Hematopoietic multipotent progenitor cell (in vitro differentiated cells): ENCODE measurements at regions not wholly inside any gene's neighbourhood (a gene's known extent, or its start where the extent isn't known, plus 50 kb on each side); places are given as distances from the start of the nearest gene placed in this dataset.

Experiments
- DNase-seq, 3 donors: peaks; one replicate each; pipeline ENCODE4 v3.0.0-alpha.2; 2011 to 2015; ENCODE audit warnings: low read depth in 2 of 3, low spot score in 2 of 3

GRCh38 chr18:60951091-60951490, 382.1 kb upstream of the CDH20 start:
- DNase-seq = no peak

- no peak for DNase-seq
Measured at GRCh38 chr18:60962625-60963024, 370.6 kb upstream of the CDH20 start.

- DNase-seq = no peak
Measured at GRCh38 chr18:60965856-60966255, 367.4 kb upstream of the CDH20 start.

- DNase-seq = no peak
Measured at GRCh38 chr18:60966876-60967275, 366.4 kb upstream of the CDH20 start.

- DNase-seq = no peak
Measured at GRCh38 chr18:60975420-60975819, 357.8 kb upstream of the CDH20 start.

GRCh38 chr18:60976976-60977375, 356.3 kb upstream of the CDH20 start:
- no peak for DNase-seq

- peak in 2 of 3 donors; percentile 3 to 16 for DNase-seq
Measured at GRCh38 chr18:60978338-60978737, 354.9 kb upstream of the CDH20 start.

- DNase-seq = no peak
Measured at GRCh38 chr18:60980422-60981005, 352.7 kb upstream of the CDH20 start.

- no peak for DNase-seq
Measured at GRCh38 chr18:60981682-60982328, 351.4 kb upstream of the CDH20 start.

GRCh38 chr18:60982329-60982695, 350.9 kb upstream of the CDH20 start:
- no peak for DNase-seq

- DNase-seq = no peak
Measured at GRCh38 chr18:60982928-60983327, 350.3 kb upstream of the CDH20 start.

- no peak for DNase-seq
Measured at GRCh38 chr18:60984510-60984909, 348.7 kb upstream of the CDH20 start.

- DNase-seq = no peak
Measured at GRCh38 chr18:60987963-60988362, 345.3 kb upstream of the CDH20 start.

GRCh38 chr18:60996326-60996725, 336.9 kb upstream of the CDH20 start:
- no peak for DNase-seq

GRCh38 chr18:60996822-60997221, 336.4 kb upstream of the CDH20 start:
- DNase-seq = no peak

GRCh38 chr18:61001138-61001537, 332.1 kb upstream of the CDH20 start:
- no peak for DNase-seq

GRCh38 chr18:61006687-61007224, 326.5 kb upstream of the CDH20 start:
- no peak for DNase-seq

GRCh38 chr18:61019338-61020301, 313.6 kb upstream of the CDH20 start:
- no peak for DNase-seq

- no peak for DNase-seq
Measured at GRCh38 chr18:61025596-61025995, 307.6 kb upstream of the CDH20 start.

GRCh38 chr18:61031626-61032025, 301.6 kb upstream of the CDH20 start:
- DNase-seq = no peak

GRCh38 chr18:61034580-61034979, 298.6 kb upstream of the CDH20 start:
- no peak for DNase-seq
